Prostate gland (tissue), 2 donors: ENCODE measurements at regions not wholly inside any gene's neighbourhood (a gene's known extent, or its start where the extent isn't known, plus 50 kb on each side); places are given as distances from the start of the nearest gene placed in this dataset.

Experiments used
- POLR2A ChIP-seq: fragments of 450-650 bp; IDR thresholded peaks from one replicate; pipeline ENCODE4 v1.6.1; 2016; ENCODE audit warnings: antibody characterized with exemption, mild to moderate bottlenecking
- POLR2AphosphoS5 ChIP-seq: sonication (generic); formaldehyde crosslinking; IDR thresholded peaks from one replicate; pipeline ENCODE4 v1.6.1; 2017; ENCODE audit warnings: antibody characterized with exemption
- TF ChIP-seq, protein P1 (sequence below), 4 experiments: fragments of 200-600 bp in 2 of 4; fragments of 450-650 bp in 2 of 4; sonication (generic) in 2 of 4; IDR thresholded peaks; 1 replicate in 3 of 4; 2 replicates in 1 of 4; pipeline ENCODE4 v1.5.1; 2016 to 2019; ENCODE audit warnings: antibody characterized with exemption in 4 of 4, mild to moderate bottlenecking in 2 of 4, moderate library complexity in 2 of 4

DNA sequence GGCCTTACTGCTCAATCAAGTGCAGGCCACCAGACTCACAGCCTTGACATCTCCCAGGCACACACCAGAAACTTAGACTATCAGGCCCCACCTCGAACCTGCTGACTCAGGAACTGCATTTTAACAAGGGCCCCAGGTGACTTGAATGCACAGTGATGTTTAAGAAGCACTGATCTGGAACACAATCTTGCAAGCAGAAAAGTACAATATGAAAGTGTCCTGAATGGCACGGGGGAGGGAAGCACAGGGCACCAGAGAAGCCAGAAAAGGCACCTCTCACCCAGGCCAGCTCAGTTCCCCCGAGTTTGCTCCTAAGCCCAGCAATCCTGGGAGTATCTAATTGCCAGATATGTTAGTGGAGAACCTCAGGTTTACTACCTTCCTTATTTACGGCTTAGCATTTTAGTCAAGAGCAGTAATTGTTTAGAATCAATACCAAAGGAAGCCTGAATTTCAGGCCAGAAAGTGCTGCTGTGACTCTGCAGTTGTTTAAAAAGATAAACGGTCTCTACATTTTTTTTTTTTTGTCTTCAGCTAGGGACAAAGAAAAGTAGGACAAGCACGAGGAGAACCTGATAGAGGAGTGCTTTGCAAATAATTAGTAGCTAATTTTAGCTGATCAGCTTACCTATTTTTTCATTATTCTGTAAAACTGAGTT lies 50.9 kb upstream of the CDC42BPA start:
- TF ChIP-seq, protein P1, sequence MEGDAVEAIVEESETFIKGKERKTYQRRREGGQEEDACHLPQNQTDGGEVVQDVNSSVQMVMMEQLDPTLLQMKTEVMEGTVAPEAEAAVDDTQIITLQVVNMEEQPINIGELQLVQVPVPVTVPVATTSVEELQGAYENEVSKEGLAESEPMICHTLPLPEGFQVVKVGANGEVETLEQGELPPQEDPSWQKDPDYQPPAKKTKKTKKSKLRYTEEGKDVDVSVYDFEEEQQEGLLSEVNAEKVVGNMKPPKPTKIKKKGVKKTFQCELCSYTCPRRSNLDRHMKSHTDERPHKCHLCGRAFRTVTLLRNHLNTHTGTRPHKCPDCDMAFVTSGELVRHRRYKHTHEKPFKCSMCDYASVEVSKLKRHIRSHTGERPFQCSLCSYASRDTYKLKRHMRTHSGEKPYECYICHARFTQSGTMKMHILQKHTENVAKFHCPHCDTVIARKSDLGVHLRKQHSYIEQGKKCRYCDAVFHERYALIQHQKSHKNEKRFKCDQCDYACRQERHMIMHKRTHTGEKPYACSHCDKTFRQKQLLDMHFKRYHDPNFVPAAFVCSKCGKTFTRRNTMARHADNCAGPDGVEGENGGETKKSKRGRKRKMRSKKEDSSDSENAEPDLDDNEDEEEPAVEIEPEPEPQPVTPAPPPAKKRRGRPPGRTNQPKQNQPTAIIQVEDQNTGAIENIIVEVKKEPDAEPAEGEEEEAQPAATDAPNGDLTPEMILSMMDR (IDR thresholded peaks at IDR 0.05), result no peak
- TF ChIP-seq POLR2A (no peak), POLR2AphosphoS5 (no peak)
